GM12878 (cell line): ENCODE measurements at regions not wholly inside any gene's neighbourhood (a gene's known extent, or its start where the extent isn't known, plus 50 kb on each side); places are given as distances from the start of the nearest gene placed in this dataset.

Experiments used
- HDGF ChIP-seq: fragments of 450-650 bp; IDR thresholded peaks from 2 replicates; pipeline ENCODE4 v1.6.1; 2016; ENCODE audit warnings: antibody characterized with exemption
- IKZF1 ChIP-seq: fragments of 450-650 bp; conservative IDR thresholded peaks from 2 replicates; pipeline ENCODE4 v1.6.1; 2017; ENCODE audit warnings: antibody characterized with exemption, mild to moderate bottlenecking
- IKZF2 ChIP-seq, 2 experiments: fragments of 450-650 bp; IDR thresholded peaks; 2 replicates each; pipeline ENCODE4 v1.6.1; 2017; ENCODE audit warnings: mild to moderate bottlenecking in 2 of 2, moderate library complexity in 2 of 2
- KLF5 ChIP-seq: fragments of 450-650 bp; IDR thresholded peaks from 2 replicates; pipeline ENCODE4 v1.6.1; 2014; ENCODE audit warnings: mild to moderate bottlenecking; ENCODE audit not compliant: partially characterized antibody
- LARP7 ChIP-seq: fragments of 450-650 bp; IDR thresholded peaks from 2 replicates; pipeline ENCODE4 v1.6.1; 2017; ENCODE audit warnings: mild to moderate bottlenecking
- MEF2B ChIP-seq: fragments of 450-650 bp; IDR thresholded peaks from 2 replicates; pipeline ENCODE4 v1.6.1; 2018; ENCODE audit warnings: mild to moderate bottlenecking, moderate library complexity; ENCODE audit not compliant: partially characterized antibody, poor library complexity, severe bottlenecking
- MYC ChIP-seq: IDR thresholded peaks from 2 replicates; pipeline ENCODE4 v1.6.1; 2011; ENCODE audit warnings: mild to moderate bottlenecking, low read length, moderate library complexity, inconsistent platforms; ENCODE audit not compliant: insufficient read depth, insufficient replicate concordance, insufficient read length, severe bottlenecking
- NR2F1 ChIP-seq: fragments of 450-650 bp; conservative IDR thresholded peaks from 2 replicates; pipeline ENCODE4 v1.6.1; 2017; ENCODE audit warnings: mild to moderate bottlenecking
- POLR2AphosphoS2 ChIP-seq: IDR thresholded peaks from 2 replicates; pipeline ENCODE4 v1.6.1; 2011; ENCODE audit warnings: low read depth, mild to moderate bottlenecking, low read length, improper control_type of control experiment, moderate library complexity
- RELA ChIP-seq: fragments of 450-650 bp; IDR thresholded peaks from 2 replicates; pipeline ENCODE4 v1.8.0; 2014; ENCODE audit warnings: borderline replicate concordance; ENCODE audit not compliant: partially characterized antibody
- SMAD1 ChIP-seq: fragments of 450-650 bp; IDR thresholded peaks from 2 replicates; pipeline ENCODE4 v1.6.1; 2018; ENCODE audit warnings: mild to moderate bottlenecking, low read depth; ENCODE audit not compliant: partially characterized antibody
- SMC3 ChIP-seq: IDR thresholded peaks from 2 replicates; pipeline ENCODE4 v1.6.1; 2011; ENCODE audit warnings: low read length, improper control_type of control experiment, borderline replicate concordance
- SPI1 ChIP-seq: IDR thresholded peaks from 2 replicates; pipeline ENCODE4 v1.6.1; 2011; ENCODE audit warnings: low read depth, mild to moderate bottlenecking, low read length, moderate library complexity, borderline replicate concordance; ENCODE audit not compliant: insufficient read depth
- ZNF384 ChIP-seq: IDR thresholded peaks from 2 replicates; pipeline ENCODE4 v1.6.1; 2012; ENCODE audit warnings: low read depth, mild to moderate bottlenecking, low read length, improper control_type of control experiment, borderline replicate concordance
- TF ChIP-seq, protein P1 (sequence below): fragments of 450-650 bp; IDR thresholded peaks from 2 replicates; pipeline ENCODE4 v1.6.1; 2017; ENCODE audit warnings: low read depth, mild to moderate bottlenecking, moderate library complexity
- TF ChIP-seq, protein P2 (sequence below): fragments of 150-350 bp; IDR thresholded peaks from 2 replicates; pipeline ENCODE4 v1.6.1; 2016; ENCODE audit warnings: low read depth, low read length
- TF ChIP-seq, protein P3 (sequence below): IDR thresholded peaks from 2 replicates; pipeline ENCODE4 v1.6.1; 2012; ENCODE audit warnings: low read depth, low read length, improper control_type of control experiment
- TF ChIP-seq, protein P4 (sequence below): IDR thresholded peaks from 2 replicates; pipeline ENCODE4 v1.6.1; 2011; ENCODE audit warnings: mild to moderate bottlenecking, low read depth, low read length, moderate library complexity; ENCODE audit not compliant: insufficient replicate concordance
- TF ChIP-seq, protein P5 (sequence below): fragments of 450-650 bp; IDR thresholded peaks from 2 replicates; pipeline ENCODE4 v1.6.1; 2017; ENCODE audit warnings: mild to moderate bottlenecking, moderate library complexity

DNA sequence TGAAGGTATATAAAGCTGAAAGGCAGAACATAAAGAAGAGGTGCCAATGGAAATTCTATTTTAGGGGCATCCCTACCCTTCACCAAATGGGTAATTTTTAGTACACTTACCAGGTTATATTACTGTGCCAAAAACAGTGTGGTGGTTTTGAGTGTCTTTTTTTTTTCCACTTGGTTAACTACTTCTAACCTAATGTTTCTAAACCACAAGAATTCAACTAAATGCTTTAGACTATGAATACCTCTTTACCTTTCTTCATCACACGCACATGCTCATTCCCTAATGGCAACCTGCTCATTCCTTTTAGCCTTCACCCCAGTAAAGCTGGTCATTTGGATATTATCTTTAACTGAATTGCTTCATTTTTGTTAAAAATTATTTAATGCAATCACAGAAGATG lies 215.6 kb downstream of the PIK3R1 start (continued):
- TF ChIP-seq, protein P1, sequence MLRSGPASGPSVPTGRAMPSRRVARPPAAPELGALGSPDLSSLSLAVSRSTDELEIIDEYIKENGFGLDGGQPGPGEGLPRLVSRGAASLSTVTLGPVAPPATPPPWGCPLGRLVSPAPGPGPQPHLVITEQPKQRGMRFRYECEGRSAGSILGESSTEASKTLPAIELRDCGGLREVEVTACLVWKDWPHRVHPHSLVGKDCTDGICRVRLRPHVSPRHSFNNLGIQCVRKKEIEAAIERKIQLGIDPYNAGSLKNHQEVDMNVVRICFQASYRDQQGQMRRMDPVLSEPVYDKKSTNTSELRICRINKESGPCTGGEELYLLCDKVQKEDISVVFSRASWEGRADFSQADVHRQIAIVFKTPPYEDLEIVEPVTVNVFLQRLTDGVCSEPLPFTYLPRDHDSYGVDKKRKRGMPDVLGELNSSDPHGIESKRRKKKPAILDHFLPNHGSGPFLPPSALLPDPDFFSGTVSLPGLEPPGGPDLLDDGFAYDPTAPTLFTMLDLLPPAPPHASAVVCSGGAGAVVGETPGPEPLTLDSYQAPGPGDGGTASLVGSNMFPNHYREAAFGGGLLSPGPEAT: 0 out of 2 replicates have a peak, but pooled peaks have one; percentile 66
- peak; percentile 23; the same call in 1 of the 2 replicates for TF ChIP-seq ZNF384
- no peak for TF ChIP-seq MEF2B
- TF ChIP-seq SMC3: no peak
- TF ChIP-seq, protein P2, sequence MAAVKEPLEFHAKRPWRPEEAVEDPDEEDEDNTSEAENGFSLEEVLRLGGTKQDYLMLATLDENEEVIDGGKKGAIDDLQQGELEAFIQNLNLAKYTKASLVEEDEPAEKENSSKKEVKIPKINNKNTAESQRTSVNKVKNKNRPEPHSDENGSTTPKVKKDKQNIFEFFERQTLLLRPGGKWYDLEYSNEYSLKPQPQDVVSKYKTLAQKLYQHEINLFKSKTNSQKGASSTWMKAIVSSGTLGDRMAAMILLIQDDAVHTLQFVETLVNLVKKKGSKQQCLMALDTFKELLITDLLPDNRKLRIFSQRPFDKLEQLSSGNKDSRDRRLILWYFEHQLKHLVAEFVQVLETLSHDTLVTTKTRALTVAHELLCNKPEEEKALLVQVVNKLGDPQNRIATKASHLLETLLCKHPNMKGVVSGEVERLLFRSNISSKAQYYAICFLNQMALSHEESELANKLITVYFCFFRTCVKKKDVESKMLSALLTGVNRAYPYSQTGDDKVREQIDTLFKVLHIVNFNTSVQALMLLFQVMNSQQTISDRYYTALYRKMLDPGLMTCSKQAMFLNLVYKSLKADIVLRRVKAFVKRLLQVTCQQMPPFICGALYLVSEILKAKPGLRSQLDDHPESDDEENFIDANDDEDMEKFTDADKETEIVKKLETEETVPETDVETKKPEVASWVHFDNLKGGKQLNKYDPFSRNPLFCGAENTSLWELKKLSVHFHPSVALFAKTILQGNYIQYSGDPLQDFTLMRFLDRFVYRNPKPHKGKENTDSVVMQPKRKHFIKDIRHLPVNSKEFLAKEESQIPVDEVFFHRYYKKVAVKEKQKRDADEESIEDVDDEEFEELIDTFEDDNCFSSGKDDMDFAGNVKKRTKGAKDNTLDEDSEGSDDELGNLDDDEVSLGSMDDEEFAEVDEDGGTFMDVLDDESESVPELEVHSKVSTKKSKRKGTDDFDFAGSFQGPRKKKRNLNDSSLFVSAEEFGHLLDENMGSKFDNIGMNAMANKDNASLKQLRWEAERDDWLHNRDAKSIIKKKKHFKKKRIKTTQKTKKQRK: no peak
- TF ChIP-seq POLR2AphosphoS2: no peak
- no peak; the same call in 1 of the 2 replicates for TF ChIP-seq IKZF1
- 0 out of 4 replicates have a peak, but pooled peaks of 1 of the 2 experiments have one; percentile 14 for TF ChIP-seq IKZF2 (IDR thresholded peaks at IDR 0.05)
- TF ChIP-seq MYC: no peak
- no peak for TF ChIP-seq SMAD1
- TF ChIP-seq, protein P3, sequence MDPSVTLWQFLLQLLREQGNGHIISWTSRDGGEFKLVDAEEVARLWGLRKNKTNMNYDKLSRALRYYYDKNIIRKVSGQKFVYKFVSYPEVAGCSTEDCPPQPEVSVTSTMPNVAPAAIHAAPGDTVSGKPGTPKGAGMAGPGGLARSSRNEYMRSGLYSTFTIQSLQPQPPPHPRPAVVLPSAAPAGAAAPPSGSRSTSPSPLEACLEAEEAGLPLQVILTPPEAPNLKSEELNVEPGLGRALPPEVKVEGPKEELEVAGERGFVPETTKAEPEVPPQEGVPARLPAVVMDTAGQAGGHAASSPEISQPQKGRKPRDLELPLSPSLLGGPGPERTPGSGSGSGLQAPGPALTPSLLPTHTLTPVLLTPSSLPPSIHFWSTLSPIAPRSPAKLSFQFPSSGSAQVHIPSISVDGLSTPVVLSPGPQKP: no peak
- TF ChIP-seq LARP7: no peak
- TF ChIP-seq NR2F1: no peak
- TF ChIP-seq, protein P4, sequence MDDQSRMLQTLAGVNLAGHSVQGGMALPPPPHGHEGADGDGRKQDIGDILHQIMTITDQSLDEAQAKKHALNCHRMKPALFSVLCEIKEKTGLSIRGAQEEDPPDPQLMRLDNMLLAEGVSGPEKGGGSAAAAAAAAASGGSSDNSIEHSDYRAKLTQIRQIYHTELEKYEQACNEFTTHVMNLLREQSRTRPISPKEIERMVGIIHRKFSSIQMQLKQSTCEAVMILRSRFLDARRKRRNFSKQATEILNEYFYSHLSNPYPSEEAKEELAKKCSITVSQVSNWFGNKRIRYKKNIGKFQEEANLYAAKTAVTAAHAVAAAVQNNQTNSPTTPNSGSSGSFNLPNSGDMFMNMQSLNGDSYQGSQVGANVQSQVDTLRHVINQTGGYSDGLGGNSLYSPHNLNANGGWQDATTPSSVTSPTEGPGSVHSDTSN: no peak
- no peak for TF ChIP-seq RELA
- no peak for TF ChIP-seq KLF5
- no peak; the same call in 1 of the 2 replicates for TF ChIP-seq HDGF
- TF ChIP-seq SPI1: no peak
- TF ChIP-seq, protein P5, sequence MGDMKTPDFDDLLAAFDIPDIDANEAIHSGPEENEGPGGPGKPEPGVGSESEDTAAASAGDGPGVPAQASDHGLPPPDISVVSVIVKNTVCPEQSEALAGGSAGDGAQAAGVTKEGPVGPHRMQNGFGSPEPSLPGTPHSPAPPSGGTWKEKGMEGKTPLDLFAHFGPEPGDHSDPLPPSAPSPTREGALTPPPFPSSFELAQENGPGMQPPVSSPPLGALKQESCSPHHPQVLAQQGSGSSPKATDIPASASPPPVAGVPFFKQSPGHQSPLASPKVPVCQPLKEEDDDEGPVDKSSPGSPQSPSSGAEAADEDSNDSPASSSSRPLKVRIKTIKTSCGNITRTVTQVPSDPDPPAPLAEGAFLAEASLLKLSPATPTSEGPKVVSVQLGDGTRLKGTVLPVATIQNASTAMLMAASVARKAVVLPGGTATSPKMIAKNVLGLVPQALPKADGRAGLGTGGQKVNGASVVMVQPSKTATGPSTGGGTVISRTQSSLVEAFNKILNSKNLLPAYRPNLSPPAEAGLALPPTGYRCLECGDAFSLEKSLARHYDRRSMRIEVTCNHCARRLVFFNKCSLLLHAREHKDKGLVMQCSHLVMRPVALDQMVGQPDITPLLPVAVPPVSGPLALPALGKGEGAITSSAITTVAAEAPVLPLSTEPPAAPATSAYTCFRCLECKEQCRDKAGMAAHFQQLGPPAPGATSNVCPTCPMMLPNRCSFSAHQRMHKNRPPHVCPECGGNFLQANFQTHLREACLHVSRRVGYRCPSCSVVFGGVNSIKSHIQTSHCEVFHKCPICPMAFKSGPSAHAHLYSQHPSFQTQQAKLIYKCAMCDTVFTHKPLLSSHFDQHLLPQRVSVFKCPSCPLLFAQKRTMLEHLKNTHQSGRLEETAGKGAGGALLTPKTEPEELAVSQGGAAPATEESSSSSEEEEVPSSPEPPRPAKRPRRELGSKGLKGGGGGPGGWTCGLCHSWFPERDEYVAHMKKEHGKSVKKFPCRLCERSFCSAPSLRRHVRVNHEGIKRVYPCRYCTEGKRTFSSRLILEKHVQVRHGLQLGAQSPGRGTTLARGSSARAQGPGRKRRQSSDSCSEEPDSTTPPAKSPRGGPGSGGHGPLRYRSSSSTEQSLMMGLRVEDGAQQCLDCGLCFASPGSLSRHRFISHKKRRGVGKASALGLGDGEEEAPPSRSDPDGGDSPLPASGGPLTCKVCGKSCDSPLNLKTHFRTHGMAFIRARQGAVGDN: peak; percentile 37; the same call in 1 of the 2 replicates
